KMS-11 (cell line): ENCODE measurements at regions not wholly inside any gene's neighbourhood (a gene's known extent, or its start where the extent isn't known, plus 50 kb on each side); places are given as distances from the start of the nearest gene placed in this dataset.

Experiments used
- H2AFZ ChIP-seq: fragments of 200-600 bp; sonication (generic); 2 replicates; pipeline ENCODE4 v1.6.1; 2016; ENCODE audit warnings: antibody characterized with exemption, mixed run types, low read depth
- H3K27ac ChIP-seq: fragments of 200-600 bp; sonication (generic); 2 replicates; pipeline ENCODE4 v1.6.1; 2016; ENCODE audit warnings: mild to moderate bottlenecking, mixed run types
- H3K27me3 ChIP-seq: fragments of 200-600 bp; sonication (generic); 2 replicates; pipeline ENCODE4 v1.6.1; 2017; ENCODE audit warnings: mild to moderate bottlenecking, low read depth, mixed run types, moderate library complexity; ENCODE audit not compliant: insufficient read depth
- H3K36me3 ChIP-seq: fragments of 200-600 bp; sonication (generic); 2 replicates; pipeline ENCODE4 v1.6.1; 2017; ENCODE audit warnings: mild to moderate bottlenecking, mixed run types; ENCODE audit not compliant: insufficient read depth
- H3K4me1 ChIP-seq: fragments of 200-600 bp; sonication (generic); 2 replicates; pipeline ENCODE4 v1.6.1; 2016; ENCODE audit warnings: mild to moderate bottlenecking, low read depth, mixed run types; ENCODE audit not compliant: poor library complexity, severe bottlenecking
- H3K4me2 ChIP-seq: fragments of 200-600 bp; sonication (generic); 2 replicates; pipeline ENCODE4 v1.7.0; 2016; ENCODE audit warnings: mild to moderate bottlenecking, mixed run types
- H3K4me3 ChIP-seq: fragments of 200-600 bp; sonication (generic); IDR thresholded peaks from 2 replicates; pipeline ENCODE4 v1.6.1; 2017; ENCODE audit warnings: low read depth, low read length, mixed read lengths; ENCODE audit not compliant: insufficient read depth
- H3K79me2 ChIP-seq: fragments of 200-600 bp; sonication (generic); 2 replicates; pipeline ENCODE4 v1.6.1; 2016; ENCODE audit warnings: low read depth, mixed run types; ENCODE audit not compliant: insufficient read depth
- H3K9ac ChIP-seq: fragments of 200-600 bp; sonication (generic); 2 replicates; pipeline ENCODE4 v1.6.1; 2016; ENCODE audit warnings: mild to moderate bottlenecking, mixed run types
- H4K20me1 ChIP-seq: fragments of 200-600 bp; sonication (generic); 2 replicates; pipeline ENCODE4 v1.6.1; 2016; ENCODE audit warnings: mild to moderate bottlenecking, mixed run types; ENCODE audit not compliant: insufficient read depth
- TF ChIP-seq, protein P1 (sequence below): fragments of 200-600 bp; sonication (generic); conservative IDR thresholded peaks from 2 replicates; pipeline ENCODE4 v1.6.1; 2017; ENCODE audit warnings: low read depth, mild to moderate bottlenecking, antibody characterized with exemption, low read length, moderate library complexity, mixed read lengths

DNA sequence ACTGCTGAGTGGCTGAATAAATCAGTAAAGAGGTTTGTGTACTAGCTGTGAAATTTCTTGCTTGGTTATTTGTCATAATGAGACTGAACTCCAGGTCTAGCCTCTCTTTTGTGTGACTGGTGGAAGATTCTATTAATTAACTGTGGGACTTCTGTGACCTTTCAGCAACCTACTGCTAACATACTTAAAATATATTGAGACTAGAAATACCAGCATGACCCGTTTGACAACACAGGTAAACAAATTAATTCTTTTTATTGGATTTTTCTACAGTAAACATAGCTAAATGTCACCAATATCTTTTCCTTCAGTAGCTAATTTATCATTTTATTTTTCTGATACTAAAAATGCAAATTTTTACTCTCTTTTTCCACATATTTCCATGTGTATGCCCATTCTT, 390.4 kb upstream of the KCNN2 start:
- no peaks in the 10 kb centered on the region for H4K20me1 ChIP-seq
- no peak overlapping the region for H3K9ac ChIP-seq
- H3K4me1 ChIP-seq = no peaks in the 10 kb centered on the region
- H3K27ac ChIP-seq = no peak overlapping the region
- no peaks in the 10 kb centered on the region for H3K27me3 ChIP-seq
- H3K4me2 ChIP-seq = no peak overlapping the region
- no peaks in the 10 kb centered on the region for H3K79me2 ChIP-seq
- H3K36me3 ChIP-seq = no peaks in the 10 kb centered on the region
- no peak overlapping the region for H3K4me3 ChIP-seq
- TF ChIP-seq, protein P1, sequence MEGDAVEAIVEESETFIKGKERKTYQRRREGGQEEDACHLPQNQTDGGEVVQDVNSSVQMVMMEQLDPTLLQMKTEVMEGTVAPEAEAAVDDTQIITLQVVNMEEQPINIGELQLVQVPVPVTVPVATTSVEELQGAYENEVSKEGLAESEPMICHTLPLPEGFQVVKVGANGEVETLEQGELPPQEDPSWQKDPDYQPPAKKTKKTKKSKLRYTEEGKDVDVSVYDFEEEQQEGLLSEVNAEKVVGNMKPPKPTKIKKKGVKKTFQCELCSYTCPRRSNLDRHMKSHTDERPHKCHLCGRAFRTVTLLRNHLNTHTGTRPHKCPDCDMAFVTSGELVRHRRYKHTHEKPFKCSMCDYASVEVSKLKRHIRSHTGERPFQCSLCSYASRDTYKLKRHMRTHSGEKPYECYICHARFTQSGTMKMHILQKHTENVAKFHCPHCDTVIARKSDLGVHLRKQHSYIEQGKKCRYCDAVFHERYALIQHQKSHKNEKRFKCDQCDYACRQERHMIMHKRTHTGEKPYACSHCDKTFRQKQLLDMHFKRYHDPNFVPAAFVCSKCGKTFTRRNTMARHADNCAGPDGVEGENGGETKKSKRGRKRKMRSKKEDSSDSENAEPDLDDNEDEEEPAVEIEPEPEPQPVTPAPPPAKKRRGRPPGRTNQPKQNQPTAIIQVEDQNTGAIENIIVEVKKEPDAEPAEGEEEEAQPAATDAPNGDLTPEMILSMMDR = no peak
- H2AFZ ChIP-seq = no peak overlapping the region

DNA sequence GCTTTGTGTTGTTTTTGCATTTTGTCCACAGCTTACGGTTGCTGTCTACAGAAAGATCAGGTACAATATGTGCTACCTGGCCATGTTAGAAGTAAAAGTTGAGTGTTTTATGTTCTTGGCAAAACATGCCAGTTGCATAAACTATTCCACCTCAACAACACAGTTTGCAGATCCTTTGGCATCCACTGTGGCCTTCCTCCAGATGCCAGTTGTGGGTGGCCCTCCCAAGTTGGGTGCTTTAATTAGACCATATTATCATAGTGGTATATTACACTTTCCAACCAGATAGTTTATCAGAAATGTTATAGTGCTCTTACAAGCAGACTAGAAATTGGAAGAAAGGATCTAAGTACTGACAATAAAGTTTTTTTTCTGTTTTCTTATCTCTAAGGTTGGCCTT, 386.9 kb upstream of the KCNN2 start:
- Histone ChIP-seq H3K79me2 (no peaks in the 10 kb centered on the region), H3K27ac (no peak overlapping the region), H3K36me3 (no peaks in the 10 kb centered on the region), H4K20me1 (no peaks in the 10 kb centered on the region), H3K4me1 (no peaks in the 10 kb centered on the region), H3K4me2 (no peak overlapping the region), H3K27me3 (no peaks in the 10 kb centered on the region), H3K4me3 (no peak overlapping the region), H2AFZ (no peak overlapping the region), H3K9ac (no peak overlapping the region)
- TF ChIP-seq, protein P1 = no peak

DNA sequence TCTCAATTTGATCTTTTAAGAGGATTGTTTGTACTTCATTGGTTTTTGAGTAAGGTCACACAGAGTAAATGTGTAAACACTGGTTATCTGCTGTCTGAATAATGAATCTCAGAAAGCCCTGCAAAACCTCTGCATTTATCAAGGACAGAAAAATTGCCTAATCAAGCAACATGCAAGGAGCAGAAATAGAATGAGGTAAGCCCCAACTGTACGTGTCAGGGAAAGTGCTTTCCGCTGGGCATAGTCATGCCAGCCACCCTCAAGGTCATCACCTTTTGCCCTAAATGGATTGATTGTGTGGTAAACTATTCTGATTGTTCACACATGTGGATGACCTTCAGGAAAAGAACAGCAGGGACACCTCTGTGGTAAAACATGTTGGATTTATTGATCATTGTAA, 376.9 kb upstream of the KCNN2 start:
- H3K36me3 ChIP-seq = no peaks in the 10 kb centered on the region
- no peaks in the 10 kb centered on the region for H3K4me1 ChIP-seq
- no peaks in the 10 kb centered on the region for H3K79me2 ChIP-seq
- no peaks in the 10 kb centered on the region for H3K27me3 ChIP-seq
- H4K20me1 ChIP-seq = no peaks in the 10 kb centered on the region
- H3K27ac ChIP-seq = no peak overlapping the region
- no peak overlapping the region for H3K9ac ChIP-seq
- H2AFZ ChIP-seq = no peak overlapping the region
- H3K4me2 ChIP-seq = no peak overlapping the region
- TF ChIP-seq, protein P1 = no peak
- H3K4me3 ChIP-seq = no peak overlapping the region

DNA sequence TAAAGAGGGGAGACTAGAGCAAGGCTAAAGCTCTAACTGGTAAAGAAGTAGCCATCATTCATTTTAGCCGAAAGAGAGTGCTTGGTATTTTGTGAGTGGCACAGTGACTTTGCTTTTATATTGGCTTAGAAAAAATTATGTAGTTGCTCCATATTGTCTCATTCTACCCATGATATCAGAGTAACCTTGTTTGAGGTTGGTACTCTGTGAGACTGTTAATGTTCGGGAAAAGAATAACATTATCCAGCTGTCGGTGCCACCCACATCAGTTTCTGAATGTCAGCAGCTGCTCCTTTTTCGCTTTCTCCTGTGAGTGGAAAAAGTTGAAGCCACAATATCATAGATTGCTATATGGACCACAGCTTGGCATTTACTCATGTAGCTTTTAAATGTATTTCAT, 376.4 kb upstream of the KCNN2 start:
- no peaks in the 10 kb centered on the region for H3K36me3 ChIP-seq
- H3K79me2 ChIP-seq = no peaks in the 10 kb centered on the region
- TF ChIP-seq, protein P1 = no peak
- no peak overlapping the region for H3K4me3 ChIP-seq
- H2AFZ ChIP-seq = no peak overlapping the region
- H3K27me3 ChIP-seq = no peaks in the 10 kb centered on the region
- no peak overlapping the region for H3K9ac ChIP-seq
- no peak overlapping the region for H3K4me2 ChIP-seq
- H4K20me1 ChIP-seq = no peaks in the 10 kb centered on the region
- no peak overlapping the region for H3K27ac ChIP-seq
- no peaks in the 10 kb centered on the region for H3K4me1 ChIP-seq
